WTC11 (cell line): ENCODE measurements at regions not wholly inside any gene's neighbourhood (a gene's known extent, or its start where the extent isn't known, plus 50 kb on each side); places are given as distances from the start of the nearest gene placed in this dataset.

Experiments
- ATF2 ChIP-seq: sonication (generic); formaldehyde crosslinking; IDR thresholded peaks from 2 replicates; pipeline ENCODE4 v1.8.1; 2022; ENCODE audit warnings: low read depth, missing genetic modification reagents, borderline replicate concordance
- CREB1 ChIP-seq: sonication (generic); formaldehyde crosslinking; IDR thresholded peaks from 2 replicates; pipeline ENCODE4 v1.8.0; 2023; ENCODE audit warnings: mild to moderate bottlenecking, missing genetic modification reagents
- ELF4 ChIP-seq: sonication (generic); formaldehyde crosslinking; IDR thresholded peaks from 2 replicates; pipeline ENCODE4 v1.8.1; 2022; ENCODE audit warnings: low read depth, mild to moderate bottlenecking, moderate library complexity, missing genetic modification reagents
- ESRRA ChIP-seq: sonication (generic); formaldehyde crosslinking; IDR thresholded peaks from 2 replicates; pipeline ENCODE4 v1.8.1; 2022; ENCODE audit warnings: mild to moderate bottlenecking, missing genetic modification reagents, borderline replicate concordance
- MLX ChIP-seq: sonication (generic); formaldehyde crosslinking; IDR thresholded peaks from 2 replicates; pipeline ENCODE4 v1.8.1; 2023; ENCODE audit warnings: mild to moderate bottlenecking, missing genetic modification reagents, moderate library complexity
- NFE2L1 ChIP-seq: sonication (generic); formaldehyde crosslinking; IDR thresholded peaks from 2 replicates; pipeline ENCODE4 v1.8.1; 2023; ENCODE audit warnings: missing genetic modification reagents
- NR1H2 ChIP-seq: sonication (generic); formaldehyde crosslinking; IDR thresholded peaks from 2 replicates; pipeline ENCODE4 v1.9.0; 2021; ENCODE audit warnings: mild to moderate bottlenecking, moderate library complexity, missing genetic modification reagents
- NR2C2 ChIP-seq: sonication (generic); formaldehyde crosslinking; IDR thresholded peaks from 2 replicates; pipeline ENCODE4 v1.8.0; 2022; ENCODE audit warnings: mild to moderate bottlenecking, missing genetic modification reagents
- TCF7 ChIP-seq: sonication (generic); formaldehyde crosslinking; IDR thresholded peaks from 2 replicates; pipeline ENCODE4 v1.8.0; 2022; ENCODE audit warnings: mild to moderate bottlenecking, low read depth, missing genetic modification reagents, moderate library complexity
- TF ChIP-seq, protein P1 (sequence below): fragments of 200-600 bp; IDR thresholded peaks from 2 replicates; pipeline ENCODE4 v1.8.0; 2022; ENCODE audit warnings: antibody characterized with exemption
- TF ChIP-seq, protein P2 (sequence below): sonication (generic); formaldehyde crosslinking; conservative IDR thresholded peaks from 2 replicates; pipeline ENCODE4 v1.8.1; 2022; ENCODE audit warnings: mild to moderate bottlenecking, missing genetic modification reagents

GRCh38 chr11:55497068-55497467 is 57.2 kb upstream of the OR4C15 start:
- TF ChIP-seq MLX (CRISPR knock-in tag) (no peak), ESRRA (CRISPR knock-in tag) (no peak), CREB1 (CRISPR knock-in tag) (no peak), ATF2 (no peak), NFE2L1 (CRISPR knock-in tag) (no peak), NR1H2 (CRISPR knock-in tag) (no peak), ELF4 (CRISPR knock-in tag) (no peak), TCF7 (CRISPR knock-in tag) (no peak), NR2C2 (CRISPR knock-in tag) (no peak)
- TF ChIP-seq, protein P1, sequence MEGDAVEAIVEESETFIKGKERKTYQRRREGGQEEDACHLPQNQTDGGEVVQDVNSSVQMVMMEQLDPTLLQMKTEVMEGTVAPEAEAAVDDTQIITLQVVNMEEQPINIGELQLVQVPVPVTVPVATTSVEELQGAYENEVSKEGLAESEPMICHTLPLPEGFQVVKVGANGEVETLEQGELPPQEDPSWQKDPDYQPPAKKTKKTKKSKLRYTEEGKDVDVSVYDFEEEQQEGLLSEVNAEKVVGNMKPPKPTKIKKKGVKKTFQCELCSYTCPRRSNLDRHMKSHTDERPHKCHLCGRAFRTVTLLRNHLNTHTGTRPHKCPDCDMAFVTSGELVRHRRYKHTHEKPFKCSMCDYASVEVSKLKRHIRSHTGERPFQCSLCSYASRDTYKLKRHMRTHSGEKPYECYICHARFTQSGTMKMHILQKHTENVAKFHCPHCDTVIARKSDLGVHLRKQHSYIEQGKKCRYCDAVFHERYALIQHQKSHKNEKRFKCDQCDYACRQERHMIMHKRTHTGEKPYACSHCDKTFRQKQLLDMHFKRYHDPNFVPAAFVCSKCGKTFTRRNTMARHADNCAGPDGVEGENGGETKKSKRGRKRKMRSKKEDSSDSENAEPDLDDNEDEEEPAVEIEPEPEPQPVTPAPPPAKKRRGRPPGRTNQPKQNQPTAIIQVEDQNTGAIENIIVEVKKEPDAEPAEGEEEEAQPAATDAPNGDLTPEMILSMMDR, result no peak
- TF ChIP-seq, protein P2, sequence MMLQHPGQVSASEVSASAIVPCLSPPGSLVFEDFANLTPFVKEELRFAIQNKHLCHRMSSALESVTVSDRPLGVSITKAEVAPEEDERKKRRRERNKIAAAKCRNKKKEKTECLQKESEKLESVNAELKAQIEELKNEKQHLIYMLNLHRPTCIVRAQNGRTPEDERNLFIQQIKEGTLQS (CRISPR knock-in tag), result no peak
